ENCODE measurements at regions not wholly inside any gene's neighbourhood (a gene's known extent, or its start where the extent isn't known, plus 50 kb on each side); places are given as distances from the start of the nearest gene placed in this dataset.
"Not testable (repeated sequence)": the region's sequence is repeated elsewhere in the genome, so short reads cannot be mapped to it uniquely, and the experiment has no call there.

- no peak for TF ChIP-seq CSRNP3 (CRISPR knock-in tag; IDR thresholded peaks at IDR 0.05)
- no peak for TF ChIP-seq CSDC2 (CRISPR knock-in tag; IDR thresholded peaks at IDR 0.05)
- TF ChIP-seq ZC3H10 (CRISPR knock-in tag; IDR thresholded peaks at IDR 0.05) = no peak
- TF ChIP-seq OSR1 (CRISPR knock-in tag; IDR thresholded peaks at IDR 0.05) = no peak
Observed at GRCh38 chr4:130028552-130028951, 932.6 kb downstream of the C4orf33 start (continued).

GRCh38 chr4:130029442-130029841 is 933.5 kb downstream of the C4orf33 start:
- ATAC-seq = no peak
- TF ChIP-seq TSHZ2 (CRISPR knock-in tag; IDR thresholded peaks at IDR 0.05) (no peak), ZFP3 (CRISPR knock-in tag; IDR thresholded peaks at IDR 0.05) (no peak), ARNTL (CRISPR knock-in tag; IDR thresholded peaks at IDR 0.05; ENCODE audit: borderline replicate concordance, low read depth) (no peak), ESRRG (CRISPR knock-in tag; IDR thresholded peaks at IDR 0.05) (no peak), PPARA (CRISPR knock-in tag; IDR thresholded peaks at IDR 0.05; ENCODE audit: borderline replicate concordance) (no peak), CREB5 (CRISPR knock-in tag; IDR thresholded peaks at IDR 0.05; ENCODE audit: low read depth) (no peak), GLIS3 (CRISPR knock-in tag; IDR thresholded peaks at IDR 0.05) (no peak), RARB (CRISPR knock-in tag; IDR thresholded peaks at IDR 0.05) (no peak)

- ATAC-seq = no peak
Observed at GRCh38 chr4:130031858-130032257, 935.9 kb downstream of the C4orf33 start.

GRCh38 chr4:130033657-130034056 is 937.7 kb downstream of the C4orf33 start:
- not testable (repeated sequence) for ATAC-seq

More at GRCh38 chr4:130031858-130032257, 935.9 kb downstream of the C4orf33 start:
- TF ChIP-seq TOX (CRISPR knock-in tag; IDR thresholded peaks at IDR 0.05; ENCODE audit: borderline replicate concordance) = no peak
- TF ChIP-seq PPARA (CRISPR knock-in tag; IDR thresholded peaks at IDR 0.05; ENCODE audit: borderline replicate concordance) = no peak
- TF ChIP-seq ZNF8 (CRISPR knock-in tag; IDR thresholded peaks at IDR 0.05) = no peak
- no peak for TF ChIP-seq TCF4 (CRISPR knock-in tag; IDR thresholded peaks at IDR 0.05; ENCODE audit: borderline replicate concordance)
- TF ChIP-seq CREB5 (CRISPR knock-in tag; IDR thresholded peaks at IDR 0.05; ENCODE audit: low read depth) = no peak
- TF ChIP-seq ZNF565 (CRISPR knock-in tag; conservative IDR thresholded peaks at IDR 0.05; ENCODE audit: low read depth) = no peak
- TF ChIP-seq ISL1 (CRISPR knock-in tag; IDR thresholded peaks at IDR 0.05) = no peak
- no peak for TF ChIP-seq SNAI2 (CRISPR knock-in tag; IDR thresholded peaks at IDR 0.05)
- no peak for TF ChIP-seq PATZ1 (CRISPR knock-in tag; IDR thresholded peaks at IDR 0.05; ENCODE audit: borderline replicate concordance)
- TF ChIP-seq ZNF70 (CRISPR knock-in tag; IDR thresholded peaks at IDR 0.05) = no peak
- no peak for TF ChIP-seq ZC3H10 (CRISPR knock-in tag; IDR thresholded peaks at IDR 0.05)
- no peak for TF ChIP-seq ESRRG (CRISPR knock-in tag; IDR thresholded peaks at IDR 0.05)
- no peak for TF ChIP-seq ARNTL (CRISPR knock-in tag; IDR thresholded peaks at IDR 0.05; ENCODE audit: borderline replicate concordance, low read depth)
- no peak for TF ChIP-seq POU6F1 (CRISPR knock-in tag; IDR thresholded peaks at IDR 0.05; ENCODE audit: borderline replicate concordance, low read depth)
